ENCODE measurements at regions not wholly inside any gene's neighbourhood (a gene's known extent, or its start where the extent isn't known, plus 50 kb on each side); places are given as distances from the start of the nearest gene placed in this dataset.
"Not testable (repeated sequence)": the region's sequence is repeated elsewhere in the genome, so short reads cannot be mapped to it uniquely, and the experiment has no call there.

DNA sequence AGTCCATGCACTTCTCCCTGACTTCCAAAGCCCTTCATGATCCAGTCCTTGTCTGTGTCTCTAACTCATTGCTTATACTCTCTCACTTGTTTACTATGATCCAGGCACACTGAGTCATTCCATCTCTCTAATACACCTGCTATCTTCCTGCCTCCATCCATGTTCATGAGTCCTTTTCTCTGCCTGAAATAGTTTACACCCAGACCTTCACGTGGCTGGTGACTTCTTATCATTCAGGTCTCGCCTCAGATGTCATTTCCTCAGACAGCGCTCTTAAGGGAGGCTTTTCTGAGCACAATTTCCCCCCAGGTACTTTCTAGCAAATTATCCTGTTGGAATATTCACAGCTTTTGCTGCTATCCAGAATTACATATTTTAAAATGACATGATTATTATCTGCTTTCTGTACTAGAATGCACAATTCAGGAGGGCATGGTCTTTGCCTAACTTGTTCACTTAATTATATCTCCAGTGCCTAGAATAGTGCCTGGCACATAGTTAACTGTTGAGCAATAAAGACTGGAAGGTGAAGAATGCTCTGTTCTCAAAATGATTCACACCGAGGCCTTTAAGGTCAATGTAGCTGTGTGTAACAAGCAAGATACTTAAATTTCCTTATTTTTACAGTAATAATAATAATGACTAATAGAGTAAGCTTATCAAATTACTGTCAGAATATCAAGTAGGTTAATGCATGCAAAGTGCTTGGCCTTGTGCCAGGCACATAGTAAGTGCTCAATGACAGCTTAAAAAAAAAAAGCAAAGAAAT is 183.7 kb upstream of the SPRY2 start:
- no peaks in the 10 kb centered on the region for H3K27me3 ChIP-seq
- no peaks in the 10 kb centered on the region for H3K36me3 ChIP-seq
- H3K4me1 ChIP-seq = no peaks in the 10 kb centered on the region
- no peak for TF ChIP-seq POLR2A (IDR thresholded peaks at IDR 0.05)
- TF ChIP-seq, protein P1, sequence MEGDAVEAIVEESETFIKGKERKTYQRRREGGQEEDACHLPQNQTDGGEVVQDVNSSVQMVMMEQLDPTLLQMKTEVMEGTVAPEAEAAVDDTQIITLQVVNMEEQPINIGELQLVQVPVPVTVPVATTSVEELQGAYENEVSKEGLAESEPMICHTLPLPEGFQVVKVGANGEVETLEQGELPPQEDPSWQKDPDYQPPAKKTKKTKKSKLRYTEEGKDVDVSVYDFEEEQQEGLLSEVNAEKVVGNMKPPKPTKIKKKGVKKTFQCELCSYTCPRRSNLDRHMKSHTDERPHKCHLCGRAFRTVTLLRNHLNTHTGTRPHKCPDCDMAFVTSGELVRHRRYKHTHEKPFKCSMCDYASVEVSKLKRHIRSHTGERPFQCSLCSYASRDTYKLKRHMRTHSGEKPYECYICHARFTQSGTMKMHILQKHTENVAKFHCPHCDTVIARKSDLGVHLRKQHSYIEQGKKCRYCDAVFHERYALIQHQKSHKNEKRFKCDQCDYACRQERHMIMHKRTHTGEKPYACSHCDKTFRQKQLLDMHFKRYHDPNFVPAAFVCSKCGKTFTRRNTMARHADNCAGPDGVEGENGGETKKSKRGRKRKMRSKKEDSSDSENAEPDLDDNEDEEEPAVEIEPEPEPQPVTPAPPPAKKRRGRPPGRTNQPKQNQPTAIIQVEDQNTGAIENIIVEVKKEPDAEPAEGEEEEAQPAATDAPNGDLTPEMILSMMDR (IDR thresholded peaks at IDR 0.05) = no peak
- H3K27ac ChIP-seq = no peak overlapping the region
- no peaks in the 10 kb centered on the region for H3K9me3 ChIP-seq
- no peak for DNase-seq
- H3K4me3 ChIP-seq (replicated peaks in 1 of 3) = no peak overlapping the region
- intact Hi-C loops (cut with DNase I) = no loop called here
- WGBS, 2 donors = 89 to 90% methylated on average over 4 of the region's 4 CpGs

DNA sequence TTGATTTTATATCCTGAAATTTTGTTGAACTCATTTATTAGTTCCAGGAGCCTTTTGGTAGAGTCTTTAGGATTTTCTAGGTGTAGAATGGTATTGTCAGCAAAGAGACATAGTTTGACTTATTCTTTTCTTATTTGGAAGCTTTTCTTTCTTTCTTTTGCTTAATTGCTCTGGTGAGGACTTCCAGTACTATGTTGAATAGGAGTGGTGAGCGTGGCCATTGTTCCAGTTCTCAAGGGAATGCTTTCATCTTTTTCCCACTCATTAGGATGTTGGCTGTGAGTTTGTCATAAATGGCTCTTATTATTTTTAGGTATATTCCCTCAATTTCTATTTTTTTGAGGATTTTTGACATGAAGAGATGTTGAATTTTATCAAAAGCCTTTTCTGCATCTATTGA is 182.2 kb upstream of the SPRY2 start:
- no peak for DNase-seq
- Histone ChIP-seq H3K27me3 (no peaks in the 10 kb centered on the region), H3K27ac (no peak overlapping the region), H3K4me1 (no peaks in the 10 kb centered on the region), H3K9me3 (no peaks in the 10 kb centered on the region), H3K36me3 (no peaks in the 10 kb centered on the region), H3K4me3 (replicated peaks in 1 of 3) (no peak overlapping the region)
- intact Hi-C loops (cut with DNase I) = no loop called here
- TF ChIP-seq, protein P1 (IDR thresholded peaks at IDR 0.05) = no peak
- TF ChIP-seq POLR2A (IDR thresholded peaks at IDR 0.05) = no peak
- 74 to 85% methylated on average over 1 of the region's 1 CpG for WGBS, 2 donors

DNA sequence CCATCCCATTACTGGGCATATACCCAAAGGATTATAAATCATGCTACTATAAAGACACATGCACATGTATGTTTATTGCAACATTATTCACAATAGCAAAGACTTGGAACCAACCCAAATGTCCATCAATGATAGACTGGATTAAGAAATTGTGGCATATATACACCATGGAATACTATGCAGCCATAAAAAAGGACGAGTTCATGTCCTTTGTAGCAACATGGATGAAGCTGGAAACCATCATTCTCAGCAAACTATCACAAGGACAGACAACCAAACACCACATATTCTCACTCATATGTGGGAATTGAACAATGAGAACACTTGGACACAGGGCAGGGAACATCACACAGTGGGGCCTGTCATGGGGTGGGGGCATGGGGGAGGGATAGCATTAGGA is 181.5 kb upstream of the SPRY2 start:
- H3K4me3 ChIP-seq (replicated peaks in 1 of 3); H3K27ac ChIP-seq; H3K27me3 ChIP-seq; DNase-seq; intact Hi-C loops (cut with DNase I); H3K4me1 ChIP-seq; H3K36me3 ChIP-seq; H3K9me3 ChIP-seq: not testable (repeated sequence)
- WGBS, 2 donors = 61 to 75% methylated on average over 1 of the region's 1 CpG

DNA sequence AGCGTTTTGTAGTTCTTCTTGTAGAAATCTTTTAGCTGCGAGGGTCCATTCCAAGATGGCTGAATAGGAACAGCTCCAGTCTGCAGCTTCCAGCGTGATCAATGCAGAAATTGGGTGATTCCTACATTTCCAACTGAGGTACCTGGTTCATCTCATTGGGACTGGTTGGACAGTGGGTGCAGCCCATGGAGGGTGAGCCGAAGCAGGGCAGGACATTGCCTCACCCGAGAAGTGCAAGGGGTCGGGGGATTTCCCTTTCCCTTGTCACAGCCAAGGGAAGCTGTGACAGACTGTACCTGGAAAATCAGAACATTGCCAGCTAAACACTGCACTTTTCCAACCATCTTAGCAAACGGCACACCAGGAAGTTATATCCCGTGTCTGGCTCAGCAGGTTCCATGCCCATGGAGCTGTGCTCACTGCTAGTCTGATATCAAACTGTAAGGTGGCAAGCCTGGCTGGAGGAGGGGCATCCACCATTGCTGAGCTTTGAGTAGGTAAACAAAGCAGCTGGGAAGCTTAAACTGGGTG is 176.0 kb upstream of the SPRY2 start:
- TF ChIP-seq POLR2A (IDR thresholded peaks at IDR 0.05) = no peak
- TF ChIP-seq, protein P1 (IDR thresholded peaks at IDR 0.05) = no peak
- intact Hi-C loops (cut with DNase I) = no loop called here
- Histone ChIP-seq H3K9me3 (no peaks in the 10 kb centered on the region), H3K36me3 (no peaks in the 10 kb centered on the region), H3K4me1 (no peaks in the 10 kb centered on the region), H3K27me3 (no peaks in the 10 kb centered on the region), H3K27ac (no peak overlapping the region), H3K4me3 (replicated peaks in 1 of 3) (no peak overlapping the region)
- no peak for DNase-seq
- 90 to 94% methylated on average over 6 to 8 of the region's 8 CpGs for WGBS, 2 donors

DNA sequence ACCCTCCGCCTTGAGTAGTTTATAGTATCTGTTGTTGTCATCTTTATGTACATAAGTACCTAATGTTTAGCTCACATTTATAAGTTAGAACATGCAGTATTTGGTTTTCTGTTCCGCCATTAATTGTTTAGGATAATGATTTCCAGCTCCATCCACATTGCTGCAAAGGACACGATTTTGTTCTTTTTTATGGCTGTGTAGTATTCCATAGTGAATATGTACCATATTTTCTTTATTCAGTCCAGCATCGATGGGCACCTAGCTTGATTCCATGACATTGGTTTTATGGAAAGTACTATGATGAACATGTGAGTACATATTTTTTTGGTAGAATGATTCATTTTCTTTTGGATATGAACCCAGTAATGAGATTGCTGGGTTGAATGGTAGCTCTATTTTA is 174.4 kb upstream of the SPRY2 start:
- Histone ChIP-seq H3K4me1 (no peaks in the 10 kb centered on the region), H3K9me3 (no peaks in the 10 kb centered on the region), H3K4me3 (replicated peaks in 1 of 3) (no peak overlapping the region), H3K27ac (no peak overlapping the region), H3K27me3 (no peaks in the 10 kb centered on the region), H3K36me3 (no peaks in the 10 kb centered on the region)
- intact Hi-C loops (cut with DNase I) = no loop called here
- DNase-seq = no peak
- TF ChIP-seq POLR2A (IDR thresholded peaks at IDR 0.05) = no peak
- TF ChIP-seq, protein P1 (IDR thresholded peaks at IDR 0.05) = no peak
- WGBS, 2 donors = 93 to 96% methylated on average over 4 of the region's 4 CpGs
